CD14-positive monocyte (primary cell): ENCODE measurements at regions not wholly inside any gene's neighbourhood (a gene's known extent, or its start where the extent isn't known, plus 50 kb on each side); places are given as distances from the start of the nearest gene placed in this dataset.

Experiments
- DNase-seq, 3 donors: peaks; one replicate each; pipeline ENCODE4 v3.0.0-alpha.2; 2011 to 2022
- H2AFZ ChIP-seq: 2 replicates; pipeline ENCODE4 v1.6.0; 2012; ENCODE audit warnings: mild to moderate bottlenecking, low read depth, low read length, inconsistent platforms; ENCODE audit not compliant: insufficient read depth, poor library complexity, severe bottlenecking
- H3K27ac ChIP-seq, 2 donors: 1 replicate in 1 of 2; 2 replicates in 1 of 2; pipeline ENCODE4 v1.5.1; 2012 to 2013; ENCODE audit warnings: low read length in 2 of 2, control low read depth in 1 of 2, inconsistent platforms in 1 of 2, low read depth in 1 of 2, mild to moderate bottlenecking in 1 of 2
- H3K27me3 ChIP-seq, 2 donors: one replicate each; pipeline versions ENCODE4 v1.6.0 to v1.6.1; 2011 to 2013; ENCODE audit warnings: low read length in 2 of 2; ENCODE audit not compliant: control insufficient read depth in 2 of 2, insufficient read depth in 2 of 2
- H3K36me3 ChIP-seq, 2 donors: replicated peaks in 1 of 2; 1 replicate in 1 of 2; 2 replicates in 1 of 2; pipeline versions ENCODE4 v1.5.1 to v1.6.1; 2012 to 2013; ENCODE audit warnings: low read length in 2 of 2, control low read depth in 1 of 2, inconsistent platforms in 1 of 2, mild to moderate bottlenecking in 1 of 2; ENCODE audit not compliant: insufficient read depth in 2 of 2, control insufficient read depth in 1 of 2
- H3K4me1 ChIP-seq, 2 donors: 1 replicate in 1 of 2; 2 replicates in 1 of 2; pipeline versions ENCODE4 v1.5.1 to v1.6.1; 2012 to 2013; ENCODE audit warnings: low read length in 2 of 2, control low read depth in 1 of 2, inconsistent platforms in 1 of 2, mild to moderate bottlenecking in 1 of 2, moderate library complexity in 1 of 2; ENCODE audit not compliant: insufficient read depth in 2 of 2, control insufficient read depth in 1 of 2
- H3K4me2 ChIP-seq: replicated peaks from 2 replicates; pipeline ENCODE3; 2012; ENCODE audit warnings: low read length, moderate library complexity, mild to moderate bottlenecking; ENCODE audit not compliant: poor library complexity, severe bottlenecking; ENCODE audit errors: extremely low read depth
- H3K4me3 ChIP-seq, 3 experiments: fragments of 200-600 bp in 1 of 3; sonication (generic) in 1 of 3; replicated peaks in 1 of 3; 1 replicate in 2 of 3; 2 replicates in 1 of 3; pipeline ENCODE4 v1.5.1; 2011 to 2013; ENCODE audit warnings: low read length in 3 of 3, mild to moderate bottlenecking in 3 of 3, control low read depth in 2 of 3, low read depth in 2 of 3, inconsistent platforms in 1 of 3, moderate library complexity in 1 of 3
- H3K79me2 ChIP-seq: 2 replicates; pipeline ENCODE4 v1.6.0; 2012; ENCODE audit warnings: mild to moderate bottlenecking, control low read depth, inconsistent platforms, low read length, moderate library complexity; ENCODE audit not compliant: insufficient read depth
- H3K9ac ChIP-seq: 2 replicates; pipeline ENCODE4 v1.6.0; 2017; ENCODE audit warnings: low read length, mild to moderate bottlenecking; ENCODE audit not compliant: insufficient read depth, poor library complexity, severe bottlenecking
- H3K9me3 ChIP-seq, 2 donors: replicated peaks in 1 of 2; 1 replicate in 1 of 2; 2 replicates in 1 of 2; pipeline versions ENCODE4 v1.5.1 to v1.6.1; 2012 to 2013; ENCODE audit warnings: low read length in 2 of 2, control low read depth in 1 of 2; ENCODE audit not compliant: control insufficient read depth in 1 of 2, insufficient read depth in 1 of 2
- H4K20me1 ChIP-seq: 2 replicates; pipeline ENCODE4 v1.6.0; 2012; ENCODE audit warnings: mild to moderate bottlenecking, low read length, control low read depth, moderate library complexity; ENCODE audit not compliant: insufficient read depth
- H3K27ac Mint-ChIP-seq, 7 donors: one replicate each; pipeline ENCODE4 v1.8.0; 2020; ENCODE audit warnings: mild to moderate bottlenecking in 7 of 7, mixed read lengths in 7 of 7, moderate library complexity in 6 of 7, inconsistent platforms in 2 of 7
- H3K27me3 Mint-ChIP-seq, 3 donors: one replicate each; pipeline ENCODE4 v1.8.0; 2021 to 2022; ENCODE audit warnings: low read depth in 3 of 3, mild to moderate bottlenecking in 3 of 3, mixed read lengths in 3 of 3, moderate library complexity in 3 of 3, inconsistent platforms in 1 of 3
- H3K36me3 Mint-ChIP-seq, 2 donors: one replicate each; pipeline ENCODE4 v1.8.0; 2020; ENCODE audit warnings: mixed read lengths in 2 of 2, inconsistent platforms in 1 of 2, mild to moderate bottlenecking in 1 of 2
- H3K4me1 Mint-ChIP-seq: one replicate; pipeline ENCODE4 v1.8.0; 2020; ENCODE audit warnings: mild to moderate bottlenecking, mixed read lengths
- H3K4me3 Mint-ChIP-seq, 2 donors: one replicate each; pipeline ENCODE4 v1.8.0; 2020; ENCODE audit warnings: mild to moderate bottlenecking in 2 of 2, mixed read lengths in 2 of 2, moderate library complexity in 1 of 2
- H3K9me3 Mint-ChIP-seq, 7 donors: one replicate each; pipeline ENCODE4 v1.8.0; 2020 to 2022; ENCODE audit warnings: mixed read lengths in 7 of 7, mild to moderate bottlenecking in 6 of 7, moderate library complexity in 6 of 7, inconsistent platforms in 2 of 7
- CTCF ChIP-seq: fragments of 200-600 bp; IDR thresholded peaks from one replicate; pipeline ENCODE4 v1.8.0; 2022; ENCODE audit warnings: antibody characterized with exemption, mild to moderate bottlenecking
- WGBS: methylation state at CpG from one replicate; pipeline ENCODE4 v1.1.5; 2013; ENCODE audit warnings: missing lambda C conversion rate; ENCODE audit not compliant: insufficient coverage; 5-methylcytosine and 5-hydroxymethylcytosine counted together
- intact Hi-C, 2 donors: fragments of 100-400 bp; cut with micrococcal nuclease; formaldehyde crosslinking; loops; one replicate each; pipeline versions ENCODE4 v1.15.0 to v1.15.1; 2023

DNA sequence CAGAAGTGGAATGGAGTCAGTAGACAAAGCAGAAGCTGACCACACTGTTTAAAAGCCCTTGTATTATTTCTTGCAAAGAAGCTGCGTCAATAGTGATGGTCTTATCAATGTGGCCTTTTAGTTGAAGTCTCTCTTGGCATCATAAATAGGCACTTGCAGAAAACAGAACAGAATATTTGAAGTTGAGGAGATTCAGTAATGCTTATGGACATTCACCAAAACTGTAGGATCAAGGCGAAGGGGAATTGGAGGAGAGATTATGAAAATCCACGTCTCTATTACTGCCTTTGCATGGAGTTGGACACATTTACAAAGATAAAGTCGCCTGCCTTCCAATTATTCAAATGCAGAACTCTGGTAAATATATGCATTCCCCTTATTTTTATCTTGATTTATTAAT lies 1482.8 kb downstream of the EFNB2 start:
- intact Hi-C loops = no loop called here
- H3K4me3 ChIP-seq = no peak overlapping the region
- no peak overlapping the region for H2AFZ ChIP-seq
- no peaks in the 10 kb centered on the region for H4K20me1 ChIP-seq
- peaks cover 0 to 11% (median 4%) of the 10 kb centered on the region in 7 donors for H3K9me3 Mint-ChIP-seq
- no peaks in the 10 kb centered on the region for H3K27me3 ChIP-seq
- 83% methylated on average over 1 of the region's 4 CpGs for WGBS
- no peak for DNase-seq
- H3K4me1 ChIP-seq = no peaks in the 10 kb centered on the region
- H3K27ac ChIP-seq = no peak overlapping the region
- peaks cover 0 to 3% (median 2%) of the 10 kb centered on the region in 3 donors for H3K27me3 Mint-ChIP-seq
- no peak overlapping the region for H3K9ac ChIP-seq
- peaks cover 0 to 2% of the 10 kb centered on the region in 2 donors for H3K9me3 ChIP-seq
- no peak for TF ChIP-seq CTCF
- H3K4me2 ChIP-seq = no peak overlapping the region
- H3K36me3 Mint-ChIP-seq = no peaks in the 10 kb centered on the region
- no peaks in the 10 kb centered on the region for H3K79me2 ChIP-seq
- H3K4me3 Mint-ChIP-seq = no peak overlapping the region
- H3K4me1 Mint-ChIP-seq = no peaks in the 10 kb centered on the region
- no peaks in the 10 kb centered on the region for H3K36me3 ChIP-seq
- H3K27ac Mint-ChIP-seq = no peak overlapping the region

DNA sequence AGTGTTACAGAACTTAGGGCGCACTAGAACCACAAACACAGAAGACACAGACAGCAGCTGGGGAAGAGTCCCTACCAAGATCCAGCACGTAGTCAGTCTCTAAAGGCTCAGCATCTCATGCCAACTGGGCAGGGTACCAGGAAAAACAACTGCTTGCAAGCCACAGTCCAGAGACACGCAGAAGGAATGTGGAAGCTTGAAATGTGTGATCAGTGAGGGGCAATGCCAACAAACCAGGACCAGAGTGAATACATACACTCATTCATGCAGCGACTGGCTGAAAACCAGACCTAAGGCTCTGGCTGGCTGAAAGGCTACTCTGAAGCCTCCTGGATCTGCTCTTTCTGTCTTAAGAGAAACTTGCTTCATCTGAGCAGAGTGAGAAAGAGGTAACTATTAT lies 1484.8 kb downstream of the EFNB2 start:
- no peak for DNase-seq
- no peak overlapping the region for H3K9ac ChIP-seq
- no peak overlapping the region for H3K4me2 ChIP-seq
- Mint-ChIP-seq H3K27ac (no peak overlapping the region), H3K36me3 (no peaks in the 10 kb centered on the region), H3K27me3 (peaks cover 0 to 3% (median 1%) of the 10 kb centered on the region in 3 donors), H3K4me1 (no peaks in the 10 kb centered on the region), H3K4me3 (no peak overlapping the region), H3K9me3 (peaks cover 0 to 11% (median 2%) of the 10 kb centered on the region in 7 donors)
- H2AFZ ChIP-seq = no peak overlapping the region
- intact Hi-C loops = no loop called here
- no peaks in the 10 kb centered on the region for H3K36me3 ChIP-seq
- H3K9me3 ChIP-seq = peaks cover 0 to 2% of the 10 kb centered on the region in 2 donors
- no peaks in the 10 kb centered on the region for H4K20me1 ChIP-seq
- H3K4me3 ChIP-seq = no peak overlapping the region
- 95% methylated on average over 3 of the region's 4 CpGs for WGBS
- H3K27me3 ChIP-seq = no peaks in the 10 kb centered on the region
- no peak overlapping the region for H3K27ac ChIP-seq
- TF ChIP-seq CTCF = no peak
- no peaks in the 10 kb centered on the region for H3K4me1 ChIP-seq
- no peaks in the 10 kb centered on the region for H3K79me2 ChIP-seq
